ENCODE measurements at regions not wholly inside any gene's neighbourhood (a gene's known extent, or its start where the extent isn't known, plus 50 kb on each side); places are given as distances from the start of the nearest gene placed in this dataset.

- TF ChIP-seq CTCF (conservative IDR thresholded peaks at IDR 0.05) = no peak
- TF ChIP-seq EZH2 (IDR thresholded peaks at IDR 0.05; ENCODE audit: low read depth) = no peak
These were observed 77.8 kb upstream of the PMAIP1 start for GRCh38 chr18:59821983-59822382.
